VCaP (cell line): ENCODE measurements at regions not wholly inside any gene's neighbourhood (a gene's known extent, or its start where the extent isn't known, plus 50 kb on each side); places are given as distances from the start of the nearest gene placed in this dataset.
"Not testable (repeated sequence)": the region's sequence is repeated elsewhere in the genome, so short reads cannot be mapped to it uniquely, and the experiment has no call there.

Experiments
- H3K27ac ChIP-seq: fragments of 450-650 bp; 2 replicates; pipeline ENCODE4 v1.5.1; 2017
- TF ChIP-seq, protein P1 (sequence below): fragments of 450-650 bp; conservative IDR thresholded peaks from 2 replicates; pipeline ENCODE4 v1.5.1; 2017; ENCODE audit warnings: mild to moderate bottlenecking, moderate library complexity

GRCh38 chr2:22449696-22450095, 935.3 kb upstream of the KLHL29 start:
- TF ChIP-seq, protein P1, sequence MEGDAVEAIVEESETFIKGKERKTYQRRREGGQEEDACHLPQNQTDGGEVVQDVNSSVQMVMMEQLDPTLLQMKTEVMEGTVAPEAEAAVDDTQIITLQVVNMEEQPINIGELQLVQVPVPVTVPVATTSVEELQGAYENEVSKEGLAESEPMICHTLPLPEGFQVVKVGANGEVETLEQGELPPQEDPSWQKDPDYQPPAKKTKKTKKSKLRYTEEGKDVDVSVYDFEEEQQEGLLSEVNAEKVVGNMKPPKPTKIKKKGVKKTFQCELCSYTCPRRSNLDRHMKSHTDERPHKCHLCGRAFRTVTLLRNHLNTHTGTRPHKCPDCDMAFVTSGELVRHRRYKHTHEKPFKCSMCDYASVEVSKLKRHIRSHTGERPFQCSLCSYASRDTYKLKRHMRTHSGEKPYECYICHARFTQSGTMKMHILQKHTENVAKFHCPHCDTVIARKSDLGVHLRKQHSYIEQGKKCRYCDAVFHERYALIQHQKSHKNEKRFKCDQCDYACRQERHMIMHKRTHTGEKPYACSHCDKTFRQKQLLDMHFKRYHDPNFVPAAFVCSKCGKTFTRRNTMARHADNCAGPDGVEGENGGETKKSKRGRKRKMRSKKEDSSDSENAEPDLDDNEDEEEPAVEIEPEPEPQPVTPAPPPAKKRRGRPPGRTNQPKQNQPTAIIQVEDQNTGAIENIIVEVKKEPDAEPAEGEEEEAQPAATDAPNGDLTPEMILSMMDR: no peak
- no peak overlapping the region for H3K27ac ChIP-seq

DNA sequence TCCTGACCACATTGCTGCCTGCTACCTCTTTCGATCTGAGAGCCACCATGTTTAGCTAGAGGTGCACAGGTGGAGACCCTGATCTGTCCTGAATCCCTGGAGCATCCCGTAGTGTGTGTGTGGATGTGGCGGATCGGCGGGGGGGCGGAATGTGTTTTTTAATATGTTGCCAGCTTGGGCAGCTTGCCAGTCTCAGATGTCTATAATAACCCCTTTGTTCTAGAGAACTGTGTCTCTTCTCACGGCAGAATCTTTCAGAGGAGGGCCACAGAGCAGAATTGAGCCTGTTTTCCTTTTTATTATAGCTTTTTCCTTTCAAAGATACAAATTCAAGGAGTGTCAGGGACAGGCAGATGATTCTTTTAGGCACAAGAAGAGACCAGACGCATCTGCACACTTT, 934.1 kb upstream of the KLHL29 start:
- no peak overlapping the region for H3K27ac ChIP-seq
- TF ChIP-seq, protein P1: no peak

GRCh38 chr2:22454826-22455485, 930.0 kb upstream of the KLHL29 start:
- no peak overlapping the region for H3K27ac ChIP-seq
- TF ChIP-seq, protein P1: no peak

DNA sequence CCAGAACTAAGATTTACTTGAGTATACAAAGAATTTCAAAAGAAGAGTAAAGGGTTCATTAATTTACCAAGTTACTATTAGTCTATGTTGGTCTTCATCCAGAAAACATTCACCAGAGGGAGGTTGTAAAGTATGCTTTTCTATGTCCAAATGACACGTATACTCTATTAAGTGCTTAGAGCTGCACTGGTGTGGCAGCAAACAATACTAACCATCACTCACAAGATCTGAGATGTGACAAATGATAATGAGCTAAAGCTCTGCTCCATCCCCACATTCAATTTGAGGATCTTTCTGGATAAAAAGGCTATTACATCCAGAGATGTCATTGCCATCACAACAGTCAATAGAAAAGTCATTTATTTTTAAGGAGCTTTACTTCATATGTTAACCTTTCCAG, 926.5 kb upstream of the KLHL29 start:
- no peak overlapping the region for H3K27ac ChIP-seq
- TF ChIP-seq, protein P1: no peak

- not testable (repeated sequence) for H3K27ac ChIP-seq
These were observed 909.9 kb upstream of the KLHL29 start for GRCh38 chr2:22475103-22475502.

- TF ChIP-seq, protein P1: no peak
- no peak overlapping the region for H3K27ac ChIP-seq
These were observed 906.6 kb upstream of the KLHL29 start for GRCh38 chr2:22478329-22478728.

GRCh38 chr2:22481486-22482259, 903.3 kb upstream of the KLHL29 start:
- TF ChIP-seq, protein P1: no peak
- H3K27ac ChIP-seq: no peak overlapping the region

DNA sequence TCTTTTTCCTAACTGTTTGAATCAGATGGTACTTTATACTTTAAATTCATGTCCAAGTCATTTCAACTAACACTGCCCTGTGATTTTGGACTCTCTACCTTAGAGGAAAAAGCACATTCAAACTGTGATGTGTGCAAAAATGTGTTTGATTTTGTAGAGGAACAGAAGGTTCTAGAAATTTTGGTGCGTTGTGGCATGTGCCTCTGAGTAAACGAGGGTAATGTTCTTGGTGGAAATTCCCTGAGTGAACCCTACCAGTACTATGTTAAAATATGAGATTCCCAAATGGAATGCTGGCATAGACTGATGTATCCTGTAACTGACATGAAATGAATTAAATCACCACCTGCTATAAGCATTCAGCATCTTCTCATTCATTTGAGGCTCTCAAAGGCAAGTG, 901.9 kb upstream of the KLHL29 start:
- TF ChIP-seq, protein P1: no peak
- no peak overlapping the region for H3K27ac ChIP-seq
